CD14-positive monocyte (primary cell): ENCODE measurements at regions not wholly inside any gene's neighbourhood (a gene's known extent, or its start where the extent isn't known, plus 50 kb on each side); places are given as distances from the start of the nearest gene placed in this dataset.

Experiments used
- DNase-seq, 3 donors: peaks; one replicate each; pipeline ENCODE4 v3.0.0-alpha.2; 2011 to 2022
- H2AFZ ChIP-seq: 2 replicates; pipeline ENCODE4 v1.6.0; 2012; ENCODE audit warnings: mild to moderate bottlenecking, low read depth, low read length, inconsistent platforms; ENCODE audit not compliant: insufficient read depth, poor library complexity, severe bottlenecking
- H3K27ac ChIP-seq, 2 donors: 1 replicate in 1 of 2; 2 replicates in 1 of 2; pipeline ENCODE4 v1.5.1; 2012 to 2013; ENCODE audit warnings: low read length in 2 of 2, control low read depth in 1 of 2, inconsistent platforms in 1 of 2, low read depth in 1 of 2, mild to moderate bottlenecking in 1 of 2
- H3K27me3 ChIP-seq, 2 donors: one replicate each; pipeline versions ENCODE4 v1.6.0 to v1.6.1; 2011 to 2013; ENCODE audit warnings: low read length in 2 of 2; ENCODE audit not compliant: control insufficient read depth in 2 of 2, insufficient read depth in 2 of 2
- H3K36me3 ChIP-seq, 2 donors: replicated peaks in 1 of 2; 1 replicate in 1 of 2; 2 replicates in 1 of 2; pipeline versions ENCODE4 v1.5.1 to v1.6.1; 2012 to 2013; ENCODE audit warnings: low read length in 2 of 2, control low read depth in 1 of 2, inconsistent platforms in 1 of 2, mild to moderate bottlenecking in 1 of 2; ENCODE audit not compliant: insufficient read depth in 2 of 2, control insufficient read depth in 1 of 2
- H3K4me1 ChIP-seq, 2 donors: 1 replicate in 1 of 2; 2 replicates in 1 of 2; pipeline versions ENCODE4 v1.5.1 to v1.6.1; 2012 to 2013; ENCODE audit warnings: low read length in 2 of 2, control low read depth in 1 of 2, inconsistent platforms in 1 of 2, mild to moderate bottlenecking in 1 of 2, moderate library complexity in 1 of 2; ENCODE audit not compliant: insufficient read depth in 2 of 2, control insufficient read depth in 1 of 2
- H3K4me2 ChIP-seq: replicated peaks from 2 replicates; pipeline ENCODE3; 2012; ENCODE audit warnings: low read length, moderate library complexity, mild to moderate bottlenecking; ENCODE audit not compliant: poor library complexity, severe bottlenecking; ENCODE audit errors: extremely low read depth
- H3K4me3 ChIP-seq, 3 experiments: fragments of 200-600 bp in 1 of 3; sonication (generic) in 1 of 3; replicated peaks in 1 of 3; 1 replicate in 2 of 3; 2 replicates in 1 of 3; pipeline ENCODE4 v1.5.1; 2011 to 2013; ENCODE audit warnings: low read length in 3 of 3, mild to moderate bottlenecking in 3 of 3, control low read depth in 2 of 3, low read depth in 2 of 3, inconsistent platforms in 1 of 3, moderate library complexity in 1 of 3
- H3K79me2 ChIP-seq: 2 replicates; pipeline ENCODE4 v1.6.0; 2012; ENCODE audit warnings: mild to moderate bottlenecking, control low read depth, inconsistent platforms, low read length, moderate library complexity; ENCODE audit not compliant: insufficient read depth
- H3K9ac ChIP-seq: 2 replicates; pipeline ENCODE4 v1.6.0; 2017; ENCODE audit warnings: low read length, mild to moderate bottlenecking; ENCODE audit not compliant: insufficient read depth, poor library complexity, severe bottlenecking
- H3K9me3 ChIP-seq, 2 donors: replicated peaks in 1 of 2; 1 replicate in 1 of 2; 2 replicates in 1 of 2; pipeline versions ENCODE4 v1.5.1 to v1.6.1; 2012 to 2013; ENCODE audit warnings: low read length in 2 of 2, control low read depth in 1 of 2; ENCODE audit not compliant: control insufficient read depth in 1 of 2, insufficient read depth in 1 of 2
- H4K20me1 ChIP-seq: 2 replicates; pipeline ENCODE4 v1.6.0; 2012; ENCODE audit warnings: mild to moderate bottlenecking, low read length, control low read depth, moderate library complexity; ENCODE audit not compliant: insufficient read depth
- H3K27ac Mint-ChIP-seq, 7 donors: one replicate each; pipeline ENCODE4 v1.8.0; 2020; ENCODE audit warnings: mild to moderate bottlenecking in 7 of 7, mixed read lengths in 7 of 7, moderate library complexity in 6 of 7, inconsistent platforms in 2 of 7
- H3K27me3 Mint-ChIP-seq, 3 donors: one replicate each; pipeline ENCODE4 v1.8.0; 2021 to 2022; ENCODE audit warnings: low read depth in 3 of 3, mild to moderate bottlenecking in 3 of 3, mixed read lengths in 3 of 3, moderate library complexity in 3 of 3, inconsistent platforms in 1 of 3
- H3K36me3 Mint-ChIP-seq, 2 donors: one replicate each; pipeline ENCODE4 v1.8.0; 2020; ENCODE audit warnings: mixed read lengths in 2 of 2, inconsistent platforms in 1 of 2, mild to moderate bottlenecking in 1 of 2
- H3K4me1 Mint-ChIP-seq: one replicate; pipeline ENCODE4 v1.8.0; 2020; ENCODE audit warnings: mild to moderate bottlenecking, mixed read lengths
- H3K4me3 Mint-ChIP-seq, 2 donors: one replicate each; pipeline ENCODE4 v1.8.0; 2020; ENCODE audit warnings: mild to moderate bottlenecking in 2 of 2, mixed read lengths in 2 of 2, moderate library complexity in 1 of 2
- H3K9me3 Mint-ChIP-seq, 7 donors: one replicate each; pipeline ENCODE4 v1.8.0; 2020 to 2022; ENCODE audit warnings: mixed read lengths in 7 of 7, mild to moderate bottlenecking in 6 of 7, moderate library complexity in 6 of 7, inconsistent platforms in 2 of 7
- CTCF ChIP-seq: fragments of 200-600 bp; IDR thresholded peaks from one replicate; pipeline ENCODE4 v1.8.0; 2022; ENCODE audit warnings: antibody characterized with exemption, mild to moderate bottlenecking
- WGBS: methylation state at CpG from one replicate; pipeline ENCODE4 v1.1.5; 2013; ENCODE audit warnings: missing lambda C conversion rate; ENCODE audit not compliant: insufficient coverage; 5-methylcytosine and 5-hydroxymethylcytosine counted together
- intact Hi-C, 2 donors: fragments of 100-400 bp; cut with micrococcal nuclease; formaldehyde crosslinking; loops; one replicate each; pipeline versions ENCODE4 v1.15.0 to v1.15.1; 2023

DNA sequence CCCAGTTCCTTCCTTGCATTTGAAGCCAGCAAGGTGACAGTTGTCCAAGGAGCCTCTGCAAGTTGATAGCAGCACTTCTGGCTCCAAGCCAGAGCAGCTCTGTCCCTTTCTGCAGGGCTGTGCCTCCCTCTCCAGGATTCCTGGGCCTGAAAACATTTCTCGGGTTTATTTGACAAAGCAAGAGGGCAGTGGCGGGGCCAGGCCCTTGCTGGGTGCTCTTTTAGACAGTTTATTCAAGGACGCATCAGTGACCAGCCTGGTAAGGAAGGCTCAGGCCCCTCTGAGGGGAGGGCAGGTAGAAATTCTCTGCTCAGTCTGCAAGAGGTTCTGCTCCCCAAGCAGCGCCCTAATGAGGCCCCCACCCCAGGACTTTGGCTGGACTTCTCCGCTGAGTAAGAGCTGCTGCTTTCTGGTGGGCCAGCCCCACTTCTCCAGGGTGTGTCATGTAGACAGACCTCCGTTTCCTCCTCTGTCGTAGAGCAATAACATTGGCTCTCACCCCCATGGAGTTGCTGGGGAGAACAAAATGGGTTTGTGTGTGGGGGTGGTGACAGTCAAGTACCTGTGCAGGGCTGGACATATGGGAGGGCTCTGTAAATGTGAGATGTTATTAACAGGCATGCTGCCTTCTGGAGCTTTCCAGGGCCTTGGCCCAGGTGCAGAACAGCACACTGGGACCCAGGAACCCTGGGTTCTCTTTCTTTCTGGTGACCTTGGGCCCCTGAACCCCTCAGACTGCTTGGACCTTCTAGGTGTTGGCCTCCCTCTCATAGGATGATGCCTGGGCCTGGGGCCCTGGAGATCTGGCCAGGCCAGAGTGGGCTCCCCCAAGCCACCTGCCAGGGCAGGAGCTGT is 146.2 kb upstream of the TLE3 start:
- peaks cover 59 to 64% of the 10 kb centered on the region in 2 donors for H3K4me1 ChIP-seq
- peak overlapping the region in 3 of 7 donors; percentile 8 to 89 (median 67) for H3K27ac Mint-ChIP-seq
- H3K36me3 ChIP-seq, result no peaks in the 10 kb centered on the region
- H3K4me3 ChIP-seq, result no peak overlapping the region
- H3K9ac ChIP-seq, result no peak overlapping the region
- peaks cover 66% of the 10 kb centered on the region for H3K4me1 Mint-ChIP-seq
- H3K79me2 ChIP-seq, result no peaks in the 10 kb centered on the region
- H3K36me3 Mint-ChIP-seq, result peaks cover 4 to 18% of the 10 kb centered on the region in 2 donors
- no peak overlapping the region for H3K4me3 Mint-ChIP-seq
- intact Hi-C loops, result loop anchor here in 1 of 2 donors (10.0 kb wide), 1 partner anchor 99 kb away; no protein-coding TSS in a partner anchor
- no peak for DNase-seq
- no peaks in the 10 kb centered on the region for H4K20me1 ChIP-seq
- WGBS, result 90% methylated on average over 3 of the region's 7 CpGs
- no peaks in the 10 kb centered on the region for H3K9me3 ChIP-seq
- TF ChIP-seq CTCF, result no peak
- no peak overlapping the region for H3K27ac ChIP-seq
- H3K27me3 ChIP-seq, result no peaks in the 10 kb centered on the region
- no peak overlapping the region for H3K4me2 ChIP-seq
- H2AFZ ChIP-seq, result no peak overlapping the region
- H3K27me3 Mint-ChIP-seq, result peaks cover 8 to 10% (median 10%) of the 10 kb centered on the region in 3 donors
- peaks cover 0 to 1% (median 0%) of the 10 kb centered on the region in 7 donors for H3K9me3 Mint-ChIP-seq

- H3K9me3 ChIP-seq, result no peaks in the 10 kb centered on the region
- DNase-seq, result peak in 1 of 3 donors; percentile 68
- no peak overlapping the region for H3K4me3 ChIP-seq
- H2AFZ ChIP-seq, result no peak overlapping the region
- Mint-ChIP-seq H3K9me3 (peaks cover 0 to 1% (median 0%) of the 10 kb centered on the region in 7 donors), H3K27me3 (peaks cover 8 to 10% (median 9%) of the 10 kb centered on the region in 3 donors), H3K27ac (peak overlapping the region in 4 of 7 donors; percentile 42 to 66 (median 48)), H3K4me1 (peaks cover 59% of the 10 kb centered on the region), H3K4me3 (no peak overlapping the region), H3K36me3 (peaks cover 0 to 14% of the 10 kb centered on the region in 2 donors)
- no peak overlapping the region for H3K9ac ChIP-seq
- H3K27me3 ChIP-seq, result no peaks in the 10 kb centered on the region
- no peak overlapping the region for H3K4me2 ChIP-seq
- intact Hi-C loops, result loop anchor here in 1 of 2 donors (10.0 kb wide), 1 partner anchor 98 kb away; no protein-coding TSS in a partner anchor
- no peaks in the 10 kb centered on the region for H4K20me1 ChIP-seq
- 77% methylated on average over 4 of the region's 10 CpGs for WGBS
- H3K79me2 ChIP-seq, result no peaks in the 10 kb centered on the region
- H3K27ac ChIP-seq, result no peak overlapping the region
- no peaks in the 10 kb centered on the region for H3K36me3 ChIP-seq
- peaks cover 54 to 58% of the 10 kb centered on the region in 2 donors for H3K4me1 ChIP-seq
- no peak for TF ChIP-seq CTCF
Measured at GRCh38 chr15:70242951-70243685, 145.4 kb upstream of the TLE3 start.
